ENCODE measurements at regions not wholly inside any gene's neighbourhood (a gene's known extent, or its start where the extent isn't known, plus 50 kb on each side); places are given as distances from the start of the nearest gene placed in this dataset.
"Not testable (repeated sequence)": the region's sequence is repeated elsewhere in the genome, so short reads cannot be mapped to it uniquely, and the experiment has no call there.

GRCh38 chr9:62843706-62844290 lies 1654.0 kb downstream of the SPATA31A7 start:
- CTCF ChIA-PET; H3K36me3 Mint-ChIP-seq (ENCODE audit: low read depth); H3K9me3 Mint-ChIP-seq; H3K4me1 Mint-ChIP-seq; H3K27ac Mint-ChIP-seq; POLR2A ChIA-PET; DNase-seq; H3K4me3 Mint-ChIP-seq: not testable (repeated sequence)
- H3K27me3 Mint-ChIP-seq, result peaks cover 18% of the 10 kb centered on the region

- H3K9me3 Mint-ChIP-seq; DNase-seq; CTCF ChIA-PET; H3K4me1 Mint-ChIP-seq; H3K4me3 Mint-ChIP-seq; H3K27ac Mint-ChIP-seq; H3K36me3 Mint-ChIP-seq (ENCODE audit: low read depth); POLR2A ChIA-PET: not testable (repeated sequence)
- H3K27me3 Mint-ChIP-seq, result peaks cover 18% of the 10 kb centered on the region
Measured at GRCh38 chr9:62844681-62845185, 1654.9 kb downstream of the SPATA31A7 start.

- H3K4me1 Mint-ChIP-seq; H3K36me3 Mint-ChIP-seq (ENCODE audit: low read depth); DNase-seq; CTCF ChIA-PET; H3K27me3 Mint-ChIP-seq; H3K9me3 Mint-ChIP-seq; H3K4me3 Mint-ChIP-seq; POLR2A ChIA-PET; H3K27ac Mint-ChIP-seq: not testable (repeated sequence)
Measured at GRCh38 chr9:62848258-62848657, 1658.4 kb downstream of the SPATA31A7 start.

GRCh38 chr9:62849991-62850390 lies 1660.2 kb downstream of the SPATA31A7 start:
- H3K4me3 Mint-ChIP-seq; CTCF ChIA-PET; POLR2A ChIA-PET; H3K27me3 Mint-ChIP-seq; H3K4me1 Mint-ChIP-seq; DNase-seq; H3K27ac Mint-ChIP-seq; H3K9me3 Mint-ChIP-seq; H3K36me3 Mint-ChIP-seq (ENCODE audit: low read depth): not testable (repeated sequence)

GRCh38 chr9:62857280-62857679 lies 1667.4 kb downstream of the SPATA31A7 start:
- H3K4me3 Mint-ChIP-seq, POLR2A ChIA-PET: not testable (repeated sequence)
- peaks cover 12% of the 10 kb centered on the region for H3K27me3 Mint-ChIP-seq

GRCh38 chr9:62858240-62858639 lies 1668.4 kb downstream of the SPATA31A7 start:
- H3K27ac Mint-ChIP-seq; H3K4me3 Mint-ChIP-seq; POLR2A ChIA-PET; H3K9me3 Mint-ChIP-seq; H3K4me1 Mint-ChIP-seq; CTCF ChIA-PET; H3K36me3 Mint-ChIP-seq (ENCODE audit: low read depth); DNase-seq: not testable (repeated sequence)
- H3K27me3 Mint-ChIP-seq, result peaks cover 17% of the 10 kb centered on the region

More at GRCh38 chr9:62857280-62857679, 1667.4 kb downstream of the SPATA31A7 start:
- H3K4me1 Mint-ChIP-seq; H3K36me3 Mint-ChIP-seq (ENCODE audit: low read depth); H3K9me3 Mint-ChIP-seq; DNase-seq; H3K27ac Mint-ChIP-seq; CTCF ChIA-PET: not testable (repeated sequence)

GRCh38 chr9:62860939-62861860 lies 1671.4 kb downstream of the SPATA31A7 start:
- H3K36me3 Mint-ChIP-seq (ENCODE audit: low read depth); POLR2A ChIA-PET; H3K4me3 Mint-ChIP-seq; H3K9me3 Mint-ChIP-seq; CTCF ChIA-PET; H3K27ac Mint-ChIP-seq; H3K4me1 Mint-ChIP-seq; DNase-seq: not testable (repeated sequence)
- H3K27me3 Mint-ChIP-seq, result peaks cover 37% of the 10 kb centered on the region

- POLR2A ChIA-PET; H3K27ac Mint-ChIP-seq; H3K9me3 Mint-ChIP-seq; H3K4me3 Mint-ChIP-seq; H3K4me1 Mint-ChIP-seq; H3K36me3 Mint-ChIP-seq (ENCODE audit: low read depth); CTCF ChIA-PET; DNase-seq: not testable (repeated sequence)
- peaks cover 43% of the 10 kb centered on the region for H3K27me3 Mint-ChIP-seq
Measured at GRCh38 chr9:62862180-62862579, 1672.3 kb downstream of the SPATA31A7 start.

- POLR2A ChIA-PET; CTCF ChIA-PET; H3K4me3 Mint-ChIP-seq; H3K4me1 Mint-ChIP-seq; H3K36me3 Mint-ChIP-seq (ENCODE audit: low read depth); DNase-seq; H3K9me3 Mint-ChIP-seq; H3K27ac Mint-ChIP-seq: not testable (repeated sequence)
- H3K27me3 Mint-ChIP-seq, result peaks cover 45% of the 10 kb centered on the region
Measured at GRCh38 chr9:62863319-62863718, 1673.5 kb downstream of the SPATA31A7 start.

- DNase-seq; POLR2A ChIA-PET; H3K9me3 Mint-ChIP-seq; H3K4me3 Mint-ChIP-seq; H3K27ac Mint-ChIP-seq; H3K36me3 Mint-ChIP-seq (ENCODE audit: low read depth); H3K4me1 Mint-ChIP-seq; CTCF ChIA-PET: not testable (repeated sequence)
- H3K27me3 Mint-ChIP-seq, result peaks cover 46% of the 10 kb centered on the region
Measured at GRCh38 chr9:62863867-62864266, 1674.0 kb downstream of the SPATA31A7 start.

GRCh38 chr9:62864481-62865469 lies 1674.9 kb downstream of the SPATA31A7 start:
- POLR2A ChIA-PET; DNase-seq; H3K4me1 Mint-ChIP-seq; CTCF ChIA-PET; H3K27ac Mint-ChIP-seq; H3K36me3 Mint-ChIP-seq (ENCODE audit: low read depth); H3K9me3 Mint-ChIP-seq; H3K4me3 Mint-ChIP-seq: not testable (repeated sequence)
- H3K27me3 Mint-ChIP-seq, result peaks cover 49% of the 10 kb centered on the region

- H3K9me3 Mint-ChIP-seq; H3K4me1 Mint-ChIP-seq; POLR2A ChIA-PET; DNase-seq; H3K36me3 Mint-ChIP-seq (ENCODE audit: low read depth); H3K4me3 Mint-ChIP-seq; CTCF ChIA-PET; H3K27ac Mint-ChIP-seq: not testable (repeated sequence)
- H3K27me3 Mint-ChIP-seq, result peaks cover 44% of the 10 kb centered on the region
Measured at GRCh38 chr9:62869061-62869460, 1679.2 kb downstream of the SPATA31A7 start.

- peaks cover 29% of the 10 kb centered on the region for H3K27me3 Mint-ChIP-seq
- H3K4me1 Mint-ChIP-seq; DNase-seq; H3K9me3 Mint-ChIP-seq; H3K4me3 Mint-ChIP-seq; H3K27ac Mint-ChIP-seq; POLR2A ChIA-PET; H3K36me3 Mint-ChIP-seq (ENCODE audit: low read depth); CTCF ChIA-PET: not testable (repeated sequence)
Measured at GRCh38 chr9:62871765-62872164, 1681.9 kb downstream of the SPATA31A7 start.

Measured in activated CD4-positive, alpha-beta memory T cell treated with anti-CD3 and anti-CD28 coated beads, Interleukin-2, amount 10 ng/mL, durations not matched to agents 7 days and 5 days (primary cell).